Endothelial cell of umbilical vein (primary cell): ENCODE measurements at regions not wholly inside any gene's neighbourhood (a gene's known extent, or its start where the extent isn't known, plus 50 kb on each side); places are given as distances from the start of the nearest gene placed in this dataset.

Experiments
- BruUV-seq: library from RNA; stranded (reverse); fragments of 400-500 nt; replicated peaks from 2 replicates; lab custom pipeline; 2021; lab: Mats Ljungman, UMichigan
- CTCF ChIA-PET: fragments of 300-600, 350-600 bp; sonication (Branson Sonifier 250); formaldehyde crosslinking; loops from one replicate; lab custom pipeline; 2021; ENCODE audit warnings: antibody characterized with exemption, inconsistent platforms; lab: Charles Lee
- POLR2A ChIA-PET: fragments of 300-600, 350-600 bp; sonication (Branson Sonifier 250); formaldehyde crosslinking; loops from one replicate; lab custom pipeline; 2021; ENCODE audit warnings: antibody characterized with exemption, inconsistent platforms; lab: Charles Lee
- DNase-seq: peaks from one replicate; pipeline ENCODE4 v3.0.0-alpha.2; 2011; ENCODE audit warnings: low read depth, low spot score
- FAIRE-seq: peaks from 2 replicates; lab custom pipeline; 2011; peaks lifted over from hg19 to GRCh38; lab: Jason Lieb, UNC
- H2AFZ ChIP-seq: 2 replicates; pipeline ENCODE4 v1.6.0; 2012; ENCODE audit warnings: low read depth, low read length, control low read depth, inconsistent platforms
- H3K27ac ChIP-seq: 2 replicates; pipeline ENCODE4 v1.5.1; 2011; ENCODE audit warnings: low read depth, mild to moderate bottlenecking, control low read depth, low read length, moderate library complexity; ENCODE audit not compliant: insufficient read depth
- H3K27me3 ChIP-seq, 2 experiments: 2 replicates each; pipeline versions ENCODE4 v1.6.0 to v1.6.1; 2011; ENCODE audit warnings: low read length in 2 of 2, mixed read lengths in 1 of 2; ENCODE audit not compliant: control insufficient read depth in 2 of 2, insufficient read depth in 2 of 2
- H3K36me3 ChIP-seq, 2 experiments: 2 replicates in 1 of 2; 3 replicates in 1 of 2; pipeline ENCODE4 v1.5.1; 2011; ENCODE audit warnings: low read length in 2 of 2, mild to moderate bottlenecking in 1 of 2, moderate library complexity in 1 of 2; ENCODE audit not compliant: control insufficient read depth in 2 of 2, insufficient read depth in 2 of 2; ENCODE audit errors: extremely low read depth in 1 of 2
- H3K4me1 ChIP-seq: 3 replicates; pipeline ENCODE4 v1.5.1; 2011; ENCODE audit warnings: mild to moderate bottlenecking, low read length; ENCODE audit not compliant: control insufficient read depth, insufficient read depth; ENCODE audit errors: extremely low read depth
- H3K4me2 ChIP-seq: 2 replicates; pipeline ENCODE4 v1.6.1; 2011; ENCODE audit warnings: low read length, control low read depth, mixed read lengths; ENCODE audit not compliant: insufficient read depth
- H3K4me3 ChIP-seq, 3 experiments: fragments of 200-600 bp in 1 of 3; sonication (generic), shearing (Covaris generic) in 1 of 3; replicated peaks in 1 of 3; 2 replicates each; pipeline ENCODE4 v1.5.1; 2011 to 2016; ENCODE audit warnings: control low read depth in 3 of 3, low read length in 3 of 3, mild to moderate bottlenecking in 2 of 3, inconsistent platforms in 1 of 3, low read depth in 1 of 3, moderate library complexity in 1 of 3; ENCODE audit not compliant: insufficient read depth in 1 of 3
- H3K79me2 ChIP-seq: 2 replicates; pipeline ENCODE4 v1.6.0; 2012; ENCODE audit warnings: low read length, inconsistent platforms; ENCODE audit not compliant: control insufficient read depth, insufficient read depth
- H3K9ac ChIP-seq: replicated peaks from 2 replicates; pipeline ENCODE3; 2011; ENCODE audit warnings: low read length, control low read depth; ENCODE audit not compliant: insufficient read depth; ENCODE audit errors: extremely low read depth
- H3K9me1 ChIP-seq: replicated peaks from 3 replicates; pipeline ENCODE4 v1.6.0; 2011; ENCODE audit warnings: mild to moderate bottlenecking, low read length; ENCODE audit not compliant: control insufficient read depth, insufficient read depth; ENCODE audit errors: extremely low read depth
- H3K9me3 ChIP-seq: replicated peaks from 2 replicates; pipeline ENCODE4 v1.5.1; 2012; ENCODE audit warnings: low read length, inconsistent platforms; ENCODE audit not compliant: control insufficient read depth, insufficient read depth
- H4K20me1 ChIP-seq: replicated peaks from 2 replicates; pipeline ENCODE3; 2011; ENCODE audit warnings: mild to moderate bottlenecking, low read length; ENCODE audit not compliant: control insufficient read depth, insufficient read depth; ENCODE audit errors: extremely low read depth
- CTCF ChIP-seq, 2 donors: IDR thresholded peaks; 1 replicate in 1 of 2; 2 replicates in 1 of 2; pipeline ENCODE4 v1.5.1; 2011; ENCODE audit warnings: low read length in 2 of 2, mild to moderate bottlenecking in 2 of 2, moderate library complexity in 2 of 2, control low read depth in 1 of 2, inconsistent platforms in 1 of 2, low read depth in 1 of 2; ENCODE audit not compliant: insufficient read depth in 1 of 2; ENCODE audit errors: extremely low read depth in 1 of 2
- EZH2 ChIP-seq: IDR thresholded peaks from 2 replicates; pipeline ENCODE4 v1.6.1; 2012; ENCODE audit warnings: borderline replicate concordance, low read depth, mild to moderate bottlenecking, moderate library complexity, low read length, inconsistent platforms; ENCODE audit not compliant: severe bottlenecking
- FOS ChIP-seq: IDR thresholded peaks from 2 replicates; pipeline ENCODE4 v1.6.1; 2011; ENCODE audit warnings: mild to moderate bottlenecking, low read length, moderate library complexity, borderline replicate concordance; ENCODE audit not compliant: insufficient read depth
- GATA2 ChIP-seq: IDR thresholded peaks from 2 replicates; pipeline ENCODE4 v1.7.0; 2011; ENCODE audit warnings: low read depth, mild to moderate bottlenecking, moderate library complexity, mixed read lengths, low read length; ENCODE audit not compliant: insufficient read length, insufficient read depth
- JUN ChIP-seq: IDR thresholded peaks from 2 replicates; pipeline ENCODE4 v1.6.1; 2011; ENCODE audit warnings: borderline replicate concordance, low read depth; ENCODE audit not compliant: insufficient read length, insufficient read depth
- MAX ChIP-seq: IDR thresholded peaks from 2 replicates; pipeline ENCODE4 v1.6.1; 2011; ENCODE audit not compliant: insufficient read depth, insufficient read length
- MYC ChIP-seq: IDR thresholded peaks from one replicate; pipeline ENCODE4 v1.6.1; 2011; ENCODE audit warnings: mild to moderate bottlenecking, low read depth, low read length
- POLR2A ChIP-seq: IDR thresholded peaks from 2 replicates; pipeline ENCODE4 v1.6.1; 2012; ENCODE audit warnings: low read depth, mild to moderate bottlenecking, control low read depth, low read length
- POLR2AphosphoS5 ChIP-seq: IDR thresholded peaks from 2 replicates; pipeline ENCODE4 v1.6.1; 2012; ENCODE audit warnings: low read depth, mild to moderate bottlenecking, control low read depth, low read length, moderate library complexity; ENCODE audit not compliant: insufficient read depth
- dilution Hi-C: fragments of 300-500 bp; cut with MboI; formaldehyde crosslinking; loops from one replicate; pipeline ENCODE4 v1.15.0; 2019; ENCODE audit warnings: low sequenced_read_pairs; ENCODE audit not compliant: extremely low pct_ligation_motif_present
- intact Hi-C: fragments of 100-400 bp; cut with micrococcal nuclease; formaldehyde crosslinking; loops from one replicate; pipeline ENCODE4 v1.10.0; 2022

- no peak overlapping the region for H3K4me2 ChIP-seq
- no peaks in the 10 kb centered on the region for H3K9me3 ChIP-seq
- no peak for TF ChIP-seq POLR2A
- no peak overlapping the region for H2AFZ ChIP-seq
- FAIRE-seq (no peak), DNase-seq (no peak)
- no peaks in the 10 kb centered on the region for H3K9me1 ChIP-seq
- POLR2A ChIA-PET, result no interaction called here
- no peaks in the 10 kb centered on the region for H3K79me2 ChIP-seq
- no TSS peak for BruUV-seq
- no peaks in the 10 kb centered on the region for H3K4me1 ChIP-seq
- no peak overlapping the region for H3K9ac ChIP-seq
- no peak overlapping the region for H3K27ac ChIP-seq
- no peak overlapping the region for H3K4me3 ChIP-seq
- dilution Hi-C loops (no loop called here), intact Hi-C loops (no loop called here)
- no peaks in the 10 kb centered on the region for H3K36me3 ChIP-seq
- H3K27me3 ChIP-seq, result peaks cover 0 to 1% of the 10 kb centered on the region in 2 experiments
- no peaks in the 10 kb centered on the region for H4K20me1 ChIP-seq
- CTCF ChIA-PET, result interaction anchor here (0.5 to 2.1 kb wide), 4 partner anchors 17 to 951 kb away, joined by 3 to 7 read pairs (median 4); no protein-coding TSS in a partner anchor
Measured at GRCh38 chr12:25025951-25026490, 77.1 kb upstream of the BCAT1 start.

GRCh38 chr12:25025260-25025659 lies 76.4 kb upstream of the BCAT1 start:
- H2AFZ ChIP-seq, result no peak overlapping the region
- FAIRE-seq (no peak), DNase-seq (no peak)
- intact Hi-C loops (no loop called here), dilution Hi-C loops (no loop called here)
- ChIA-PET CTCF (interaction anchor here (1.2 to 2.1 kb wide), 5 partner anchors 16 to 130 kb away, joined by 3 to 7 read pairs (median 4); no protein-coding TSS in a partner anchor), POLR2A (no interaction called here)
- H3K4me2 ChIP-seq, result no peak overlapping the region
- no peak overlapping the region for H3K4me3 ChIP-seq
- no peaks in the 10 kb centered on the region for H3K9me1 ChIP-seq
- H3K27ac ChIP-seq, result no peak overlapping the region
- BruUV-seq, result no TSS peak
- H3K9ac ChIP-seq, result no peak overlapping the region
- peaks cover 0 to 1% of the 10 kb centered on the region in 2 experiments for H3K27me3 ChIP-seq
- H3K9me3 ChIP-seq, result no peaks in the 10 kb centered on the region
- H3K79me2 ChIP-seq, result no peaks in the 10 kb centered on the region
- H4K20me1 ChIP-seq, result no peaks in the 10 kb centered on the region
- no peaks in the 10 kb centered on the region for H3K4me1 ChIP-seq
- TF ChIP-seq MYC (no peak), POLR2A (no peak), FOS (no peak), EZH2 (no peak), POLR2AphosphoS5 (no peak), JUN (no peak), CTCF (IDR thresholded peaks at IDR 0.05; ENCODE audit: extremely low read depth in 1 of 2, insufficient read depth in 1 of 2, low read depth in 1 of 2, low read length in 2 of 2) (no peak), GATA2 (no peak), MAX (no peak)
- no peaks in the 10 kb centered on the region for H3K36me3 ChIP-seq
